ENCODE measurements at regions not wholly inside any gene's neighbourhood (a gene's known extent, or its start where the extent isn't known, plus 50 kb on each side); places are given as distances from the start of the nearest gene placed in this dataset.

- no peaks in the 10 kb centered on the region for H3K27me3 ChIP-seq (ENCODE audit: control insufficient read depth, extremely low read depth, insufficient read depth, low read length)
- no peak overlapping the region for H3K27ac ChIP-seq (ENCODE audit: control insufficient read depth, insufficient read depth, low read length)
- H3K36me3 ChIP-seq (ENCODE audit: control insufficient read depth in 2 of 2, extremely low read depth in 1 of 2, insufficient read depth in 2 of 2, low read length in 2 of 2) = no peaks in the 10 kb centered on the region
- no peak overlapping the region for H3K4me3 ChIP-seq (ENCODE audit: control insufficient read depth in 2 of 3, extremely low read depth in 1 of 3, insufficient read depth in 2 of 3, low read depth in 1 of 3, low read length in 3 of 3)
- no peaks in the 10 kb centered on the region for H3K4me1 ChIP-seq (ENCODE audit: control insufficient read depth, extremely low read depth, insufficient read depth, low read length)
- H4K20me1 ChIP-seq (ENCODE audit: control insufficient read depth, extremely low read depth, insufficient read depth, low read length) = no peaks in the 10 kb centered on the region
- dilution Hi-C loops (cut with MboI; ENCODE audit: extremely low pct_ligation_motif_present, low sequenced_read_pairs) = no loop called here
- H3K9me3 ChIP-seq (ENCODE audit: control insufficient read depth, low read depth, low read length) = no peaks in the 10 kb centered on the region
- TF ChIP-seq CTCF (optimal IDR thresholded peaks at IDR 0.05 in 1 of 3, IDR thresholded peaks at IDR 0.05 in 1 of 3, conservative IDR thresholded peaks at IDR 0.05 in 1 of 3; ENCODE audit: extremely low read depth in 1 of 3, insufficient read depth in 2 of 3, low read length in 3 of 3) (no peak), EZH2 (IDR thresholded peaks at IDR 0.05; ENCODE audit: low read length) (no peak)
- H3K4me2 ChIP-seq (ENCODE audit: control insufficient read depth, extremely low read depth, insufficient read depth, low read depth, low read length) = no peak overlapping the region
- H3K9me1 ChIP-seq (ENCODE audit: control insufficient read depth, extremely low read depth, insufficient read depth, low read length) = no peaks in the 10 kb centered on the region
- no peak for DNase-seq (ENCODE audit: low read depth, low spot score)
- H2AFZ ChIP-seq (ENCODE audit: control insufficient read depth, low read length) = no peak overlapping the region
- H3K9ac ChIP-seq (ENCODE audit: control insufficient read depth, extremely low read depth, insufficient read depth, low read length) = no peak overlapping the region
- no peaks in the 10 kb centered on the region for H3K79me2 ChIP-seq (ENCODE audit: control insufficient read depth, insufficient read depth, low read length)
- FAIRE-seq = no peak
Observed at GRCh38 chr10:83274088-83274487, 865.2 kb upstream of the GHITM start.

- no peaks in the 10 kb centered on the region for H3K9me1 ChIP-seq (ENCODE audit: control insufficient read depth, extremely low read depth, insufficient read depth, low read length)
- DNase-seq (ENCODE audit: low read depth, low spot score) (no peak), FAIRE-seq (no peak)
- no peaks in the 10 kb centered on the region for H3K79me2 ChIP-seq (ENCODE audit: control insufficient read depth, insufficient read depth, low read length)
- no peak overlapping the region for H2AFZ ChIP-seq (ENCODE audit: control insufficient read depth, low read length)
- H3K9me3 ChIP-seq (ENCODE audit: control insufficient read depth, low read depth, low read length) = no peaks in the 10 kb centered on the region
- H3K4me2 ChIP-seq (ENCODE audit: control insufficient read depth, extremely low read depth, insufficient read depth, low read depth, low read length) = no peak overlapping the region
- TF ChIP-seq CTCF (optimal IDR thresholded peaks at IDR 0.05 in 1 of 3, IDR thresholded peaks at IDR 0.05 in 1 of 3, conservative IDR thresholded peaks at IDR 0.05 in 1 of 3; ENCODE audit: extremely low read depth in 1 of 3, insufficient read depth in 2 of 3, low read length in 3 of 3) (no peak), EZH2 (IDR thresholded peaks at IDR 0.05; ENCODE audit: low read length) (no peak)
- H4K20me1 ChIP-seq (ENCODE audit: control insufficient read depth, extremely low read depth, insufficient read depth, low read length) = no peaks in the 10 kb centered on the region
- no peak overlapping the region for H3K9ac ChIP-seq (ENCODE audit: control insufficient read depth, extremely low read depth, insufficient read depth, low read length)
- H3K4me1 ChIP-seq (ENCODE audit: control insufficient read depth, extremely low read depth, insufficient read depth, low read length) = no peaks in the 10 kb centered on the region
- H3K36me3 ChIP-seq (ENCODE audit: control insufficient read depth in 2 of 2, extremely low read depth in 1 of 2, insufficient read depth in 2 of 2, low read length in 2 of 2) = no peaks in the 10 kb centered on the region
- dilution Hi-C loops (cut with MboI; ENCODE audit: extremely low pct_ligation_motif_present, low sequenced_read_pairs) = no loop called here
- no peaks in the 10 kb centered on the region for H3K27me3 ChIP-seq (ENCODE audit: control insufficient read depth, extremely low read depth, insufficient read depth, low read length)
- H3K27ac ChIP-seq (ENCODE audit: control insufficient read depth, insufficient read depth, low read length) = no peak overlapping the region
- no peak overlapping the region for H3K4me3 ChIP-seq (ENCODE audit: control insufficient read depth in 2 of 3, extremely low read depth in 1 of 3, insufficient read depth in 2 of 3, low read depth in 1 of 3, low read length in 3 of 3)
Observed at GRCh38 chr10:83276971-83277370, 862.3 kb upstream of the GHITM start.

Data from keratinocyte (primary cell).